ENCODE measurements at regions not wholly inside any gene's neighbourhood (a gene's known extent, or its start where the extent isn't known, plus 50 kb on each side); places are given as distances from the start of the nearest gene placed in this dataset.

GRCh38 chr13:63700350-63700749 is 2284.7 kb upstream of the PCDH20 start:
- TF ChIP-seq CTCF (conservative IDR thresholded peaks at IDR 0.05; ENCODE audit: low read length), result no peak
- TF ChIP-seq EZH2phosphoT487 (IDR thresholded peaks at IDR 0.05; ENCODE audit: borderline replicate concordance), result no peak

Data from Loucy (cell line).